Liver (tissue), 8 donors: ENCODE measurements at regions not wholly inside any gene's neighbourhood (a gene's known extent, or its start where the extent isn't known, plus 50 kb on each side); places are given as distances from the start of the nearest gene placed in this dataset.

Experiments used
- DNase-seq: peaks from one replicate; pipeline ENCODE4 v3.0.0-alpha.2; 2017; ENCODE audit warnings: low spot score
- H3K27ac ChIP-seq, 2 donors: one replicate each; pipeline ENCODE4 v1.7.0; 2013; ENCODE audit warnings: inconsistent platforms in 2 of 2, low read length in 2 of 2, control low read depth in 1 of 2, low read depth in 1 of 2, mild to moderate bottlenecking in 1 of 2
- H3K27me3 ChIP-seq, 4 donors: one replicate each; pipeline versions ENCODE4 v1.6.1 to v1.7.0; 2013; ENCODE audit warnings: low read length in 3 of 4, inconsistent platforms in 1 of 4, mild to moderate bottlenecking in 1 of 4, moderate library complexity in 1 of 4; ENCODE audit not compliant: control insufficient read depth in 4 of 4, insufficient read depth in 4 of 4
- H3K36me3 ChIP-seq, 4 donors: one replicate each; pipeline versions ENCODE4 v1.6.1 to v1.7.0; 2013; ENCODE audit warnings: low read length in 3 of 4, mild to moderate bottlenecking in 3 of 4, low read depth in 1 of 4, moderate library complexity in 1 of 4; ENCODE audit not compliant: control insufficient read depth in 4 of 4, insufficient read depth in 3 of 4
- H3K4me1 ChIP-seq, 4 donors: one replicate each; pipeline versions ENCODE4 v1.6.1 to v1.7.0; 2013; ENCODE audit warnings: low read length in 3 of 4, mild to moderate bottlenecking in 3 of 4, moderate library complexity in 1 of 4; ENCODE audit not compliant: control insufficient read depth in 4 of 4, insufficient read depth in 4 of 4
- H3K4me3 ChIP-seq, 3 donors: one replicate each; pipeline versions ENCODE4 v1.6.1 to v1.7.0; 2013; ENCODE audit warnings: low read length in 3 of 3, control low read depth in 1 of 3, low read depth in 1 of 3, mild to moderate bottlenecking in 1 of 3
- H3K9ac ChIP-seq, 2 donors: one replicate each; pipeline ENCODE4 v1.7.0; 2013; ENCODE audit warnings: low read length in 2 of 2, mild to moderate bottlenecking in 2 of 2, moderate library complexity in 2 of 2, control low read depth in 1 of 2, low read depth in 1 of 2
- H3K9me3 ChIP-seq, 4 donors: one replicate each; pipeline versions ENCODE4 v1.6.1 to v1.7.0; 2013; ENCODE audit warnings: low read length in 3 of 4; ENCODE audit not compliant: control insufficient read depth in 4 of 4
- ATF3 ChIP-seq: IDR thresholded peaks from 2 replicates; pipeline ENCODE4 v1.6.1; 2016; ENCODE audit warnings: antibody characterized with exemption
- CTCF ChIP-seq: fragments of 150-350 bp; IDR thresholded peaks from 2 replicates; pipeline ENCODE4 v1.5.1; 2017; ENCODE audit warnings: improper control_type of control experiment, low read depth, low read length; ENCODE audit not compliant: missing input control
- EGR1 ChIP-seq, 2 donors: IDR thresholded peaks; 2 replicates each; pipeline ENCODE4 v1.6.1; 2016 to 2018; ENCODE audit warnings: antibody characterized with exemption in 2 of 2, low read depth in 2 of 2
- FOXA1 ChIP-seq: IDR thresholded peaks from 2 replicates; pipeline ENCODE4 v1.6.1; 2016; ENCODE audit warnings: antibody characterized with exemption
- FOXA2 ChIP-seq: IDR thresholded peaks from 2 replicates; pipeline ENCODE4 v1.6.1; 2016; ENCODE audit warnings: antibody characterized with exemption
- GABPA ChIP-seq, 2 donors: IDR thresholded peaks in 1 of 2; conservative IDR thresholded peaks in 1 of 2; 2 replicates each; pipeline ENCODE4 v1.6.1; 2016; ENCODE audit warnings: antibody characterized with exemption in 2 of 2, mild to moderate bottlenecking in 1 of 2, moderate library complexity in 1 of 2
- HNF4A ChIP-seq, 2 donors: conservative IDR thresholded peaks; 2 replicates each; pipeline ENCODE4 v1.6.1; 2016; ENCODE audit warnings: antibody characterized with exemption in 2 of 2, mild to moderate bottlenecking in 2 of 2
- HNF4G ChIP-seq: IDR thresholded peaks from 2 replicates; pipeline ENCODE4 v1.6.1; 2016; ENCODE audit warnings: antibody characterized with exemption
- JUND ChIP-seq, 2 donors: IDR thresholded peaks; 2 replicates each; pipeline ENCODE4 v1.6.1; 2016; ENCODE audit warnings: antibody characterized with exemption in 2 of 2
- MAX ChIP-seq: IDR thresholded peaks from 2 replicates; pipeline ENCODE4 v1.6.1; 2016; ENCODE audit warnings: antibody characterized with exemption
- NR2F2 ChIP-seq: IDR thresholded peaks from 2 replicates; pipeline ENCODE4 v1.6.1; 2016; ENCODE audit warnings: antibody characterized with exemption
- RAD21 ChIP-seq, 2 donors: IDR thresholded peaks; 2 replicates each; pipeline ENCODE4 v1.6.1; 2016; ENCODE audit warnings: antibody characterized with exemption in 2 of 2, mild to moderate bottlenecking in 2 of 2
- RXRA ChIP-seq, 2 donors: IDR thresholded peaks; 2 replicates each; pipeline ENCODE4 v1.6.1; 2017 to 2018; ENCODE audit warnings: antibody characterized with exemption in 2 of 2, mild to moderate bottlenecking in 1 of 2
- TAF1 ChIP-seq: conservative IDR thresholded peaks from 2 replicates; pipeline ENCODE4 v1.6.1; 2016; ENCODE audit warnings: antibody characterized with exemption, mild to moderate bottlenecking
- ZBTB33 ChIP-seq: IDR thresholded peaks from 2 replicates; pipeline ENCODE4 v1.6.1; 2016; ENCODE audit warnings: antibody characterized with exemption
- WGBS: extraction: QIAGEN DNeasy Blood & Tissue Kit; methylation state at CpG from one replicate; pipeline ENCODE4 v1.1.7; 2013; 5-methylcytosine and 5-hydroxymethylcytosine counted together
- donor health status: healthy.
- donor health status: healthy.
- donor health status: healthy.
- donor health status: healthy.
- donor health status: healthy.

- TF ChIP-seq ATF3 (no peak), FOXA2 (no peak), MAX (no peak), RXRA (IDR thresholded peaks at IDR 0.05) (no peak)
- no peaks in the 10 kb centered on the region for H3K9me3 ChIP-seq
- no peak overlapping the region for H3K4me3 ChIP-seq
- H3K4me1 ChIP-seq, result no peaks in the 10 kb centered on the region
- no peak overlapping the region for H3K27ac ChIP-seq
- no peak overlapping the region for H3K9ac ChIP-seq
- no peak for DNase-seq
- no peaks in the 10 kb centered on the region for H3K27me3 ChIP-seq
- H3K36me3 ChIP-seq, result no peaks in the 10 kb centered on the region
Observed at GRCh38 chr4:19416146-19416545, 835.6 kb upstream of the SLIT2 start.

- no peak for TF ChIP-seq RXRA (IDR thresholded peaks at IDR 0.05)
- TF ChIP-seq FOXA1, result no peak
- TF ChIP-seq CTCF, result no peak
- no peak for TF ChIP-seq NR2F2
- no peak for TF ChIP-seq FOXA2
- no peak for TF ChIP-seq HNF4G
- no peak for TF ChIP-seq TAF1
- TF ChIP-seq HNF4A (conservative IDR thresholded peaks at IDR 0.05), result no peak
- no peak for TF ChIP-seq EGR1 (IDR thresholded peaks at IDR 0.05; ENCODE audit: low read depth in 2 of 2)
- H3K27ac ChIP-seq, result no peak overlapping the region
- no peaks in the 10 kb centered on the region for H3K9me3 ChIP-seq
- no peak for DNase-seq
- H3K27me3 ChIP-seq, result no peaks in the 10 kb centered on the region
- no peak overlapping the region for H3K9ac ChIP-seq
- H3K36me3 ChIP-seq, result no peaks in the 10 kb centered on the region
- no peaks in the 10 kb centered on the region for H3K4me1 ChIP-seq
- no peak overlapping the region for H3K4me3 ChIP-seq
- 32% methylated on average over 1 of the region's 1 CpG for WGBS
Observed at GRCh38 chr4:19408490-19408889, 843.2 kb upstream of the SLIT2 start.

GRCh38 chr4:19406789-19407188, 844.9 kb upstream of the SLIT2 start:
- H3K27ac ChIP-seq, result no peak overlapping the region
- H3K36me3 ChIP-seq, result no peaks in the 10 kb centered on the region
- TF ChIP-seq EGR1 (IDR thresholded peaks at IDR 0.05; ENCODE audit: low read depth in 2 of 2) (no peak), TAF1 (no peak), HNF4G (no peak), RXRA (IDR thresholded peaks at IDR 0.05) (no peak)
- no peak overlapping the region for H3K4me3 ChIP-seq
- H3K9ac ChIP-seq, result no peak overlapping the region
- no peaks in the 10 kb centered on the region for H3K27me3 ChIP-seq
- no peaks in the 10 kb centered on the region for H3K9me3 ChIP-seq
- no peak for DNase-seq
- no peaks in the 10 kb centered on the region for H3K4me1 ChIP-seq

- Histone ChIP-seq H3K36me3 (no peaks in the 10 kb centered on the region), H3K4me1 (no peaks in the 10 kb centered on the region), H3K27me3 (no peaks in the 10 kb centered on the region), H3K4me3 (no peak overlapping the region), H3K9me3 (no peaks in the 10 kb centered on the region), H3K9ac (no peak overlapping the region), H3K27ac (no peak overlapping the region)
- DNase-seq, result no peak
- 58% methylated on average over 5 of the region's 5 CpGs for WGBS
- TF ChIP-seq GABPA (IDR thresholded peaks at IDR 0.05 in 1 of 2, conservative IDR thresholded peaks at IDR 0.05 in 1 of 2) (no peak), RXRA (IDR thresholded peaks at IDR 0.05) (no peak), ZBTB33 (no peak), RAD21 (IDR thresholded peaks at IDR 0.05) (no peak), JUND (IDR thresholded peaks at IDR 0.05) (no peak), EGR1 (IDR thresholded peaks at IDR 0.05; ENCODE audit: low read depth in 2 of 2) (no peak)
Observed at GRCh38 chr4:19403786-19404370, 847.8 kb upstream of the SLIT2 start.
